Dedifferentiated amniotic fluid mesenchymal stem cell (primary cell): ENCODE measurements at regions not wholly inside any gene's neighbourhood (a gene's known extent, or its start where the extent isn't known, plus 50 kb on each side); places are given as distances from the start of the nearest gene placed in this dataset.

Source experiments
- DNase-seq: peaks from one replicate; pipeline ENCODE4 v3.0.0-alpha.2; 2016; ENCODE audit errors: extremely low spot score

GRCh38 chr4:33149658-33150524 is 2429.7 kb downstream of the PCDH7 start:
- no peak for DNase-seq

DNA sequence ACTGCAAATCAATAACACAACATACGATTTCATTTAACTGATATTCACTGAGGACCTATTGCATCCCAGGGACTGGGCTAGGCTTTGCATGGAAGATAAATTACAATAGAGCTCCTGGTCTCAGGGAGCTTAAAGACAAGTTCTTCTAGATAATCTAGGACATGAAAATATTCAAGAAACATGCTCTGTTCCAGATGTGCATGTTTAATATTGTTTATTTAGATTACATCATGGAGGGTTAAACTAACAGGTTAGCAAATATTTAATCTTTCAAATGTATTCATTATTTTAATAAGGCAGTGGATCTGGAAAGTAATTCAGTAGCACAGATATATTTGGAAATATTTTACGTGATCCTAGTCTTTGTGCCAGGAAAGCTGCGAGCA is 2430.3 kb downstream of the PCDH7 start:
- no peak for DNase-seq

DNA sequence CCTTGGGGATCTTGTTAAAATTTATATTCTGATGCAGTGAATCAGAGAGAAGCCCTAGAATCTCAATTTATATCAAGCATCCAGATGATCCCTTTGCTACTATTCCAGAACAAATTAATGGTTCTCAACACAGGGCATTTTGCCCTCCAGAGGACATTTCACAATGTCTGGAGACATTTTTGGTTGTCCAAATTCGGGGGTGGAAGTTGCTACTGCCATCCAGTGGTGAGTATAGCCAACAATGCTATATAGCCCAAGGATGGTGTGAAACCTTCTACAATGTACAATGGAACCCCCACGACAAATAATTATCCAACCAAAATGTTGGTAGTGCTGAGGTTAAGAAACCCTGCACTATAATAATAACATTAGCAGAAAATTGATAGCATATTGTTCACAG is 2440.0 kb downstream of the PCDH7 start:
- DNase-seq: peak; percentile 47

DNA sequence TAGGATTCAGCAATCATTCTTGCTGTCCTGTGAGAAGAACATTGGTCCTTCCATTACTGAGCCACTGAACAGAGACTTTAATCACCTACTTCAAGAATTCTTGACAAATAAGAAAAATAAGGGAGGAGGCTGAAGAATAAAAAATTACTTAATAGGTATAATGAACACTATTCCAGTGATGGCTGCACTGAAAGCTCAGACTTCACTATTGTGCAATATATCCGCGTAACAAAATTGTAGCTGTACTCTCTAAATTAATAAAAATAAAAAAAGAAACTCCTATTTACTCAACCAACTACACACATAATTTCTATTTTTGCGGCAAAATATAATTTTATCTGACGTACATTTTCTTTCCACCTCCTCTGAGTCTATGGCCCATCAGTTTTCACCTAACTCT is 2441.0 kb downstream of the PCDH7 start:
- no peak for DNase-seq

DNA sequence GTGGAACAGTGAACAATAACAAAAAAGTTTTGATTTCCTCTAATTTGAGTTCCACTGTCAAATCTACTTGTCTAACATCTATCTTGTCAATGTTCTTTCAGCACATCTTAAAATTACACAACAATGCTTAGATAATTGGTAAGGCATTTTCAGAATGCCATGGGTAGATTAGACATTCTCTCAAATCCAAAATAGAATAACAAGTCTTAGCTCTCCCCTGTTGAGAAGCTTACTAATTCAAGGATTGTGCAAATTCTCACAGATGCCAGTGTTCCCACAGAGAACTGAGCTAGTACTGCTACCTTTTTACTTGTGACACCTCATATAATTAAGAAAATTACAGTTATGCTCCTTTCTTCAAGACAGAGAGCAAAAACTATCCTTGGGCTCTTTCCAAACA is 2442.0 kb downstream of the PCDH7 start:
- DNase-seq: no peak

- no peak for DNase-seq
Measured at GRCh38 chr4:33171873-33172525, 2451.8 kb downstream of the PCDH7 start.

DNA sequence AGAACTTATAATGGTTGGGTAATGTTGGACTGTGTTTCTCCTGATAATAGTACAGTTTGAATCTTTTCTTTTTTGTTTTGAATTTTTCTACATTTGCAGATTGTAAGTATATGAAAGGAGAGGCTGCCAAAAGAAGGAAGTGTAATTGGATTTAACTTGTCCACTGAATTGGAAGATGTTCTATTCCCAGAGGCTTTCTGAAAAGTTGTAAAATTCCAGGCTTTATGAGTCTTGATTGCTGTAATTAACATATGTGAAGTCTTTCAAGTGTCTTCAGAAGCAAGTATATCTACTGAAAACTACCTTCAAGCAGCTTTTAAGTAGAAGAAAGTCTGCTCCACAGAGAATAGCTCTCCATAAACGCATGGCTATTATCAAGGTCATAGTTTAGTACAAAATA is 2456.4 kb downstream of the PCDH7 start:
- no peak for DNase-seq

- DNase-seq: no peak
Measured at GRCh38 chr4:33184657-33185290, 2464.6 kb downstream of the PCDH7 start.

DNA sequence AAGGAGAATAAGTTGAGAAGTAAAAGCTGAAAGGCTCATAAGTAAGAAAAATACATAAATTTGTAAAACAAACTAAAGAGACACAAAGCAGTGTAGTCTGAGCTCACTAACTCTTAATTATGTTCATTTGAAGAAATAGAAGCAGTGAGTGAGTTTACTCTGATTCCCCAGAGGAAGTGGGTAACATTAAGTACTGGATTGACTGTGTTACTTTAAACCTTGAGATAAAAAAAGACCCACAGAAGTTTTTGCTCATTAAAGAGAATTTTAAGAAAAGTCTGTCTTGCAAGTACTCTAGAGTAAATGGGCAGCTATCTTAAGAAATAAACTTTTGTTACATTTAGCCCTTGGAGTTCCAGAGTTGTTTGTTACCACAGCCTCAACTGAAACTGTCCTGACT is 2466.9 kb downstream of the PCDH7 start:
- DNase-seq: no peak

DNA sequence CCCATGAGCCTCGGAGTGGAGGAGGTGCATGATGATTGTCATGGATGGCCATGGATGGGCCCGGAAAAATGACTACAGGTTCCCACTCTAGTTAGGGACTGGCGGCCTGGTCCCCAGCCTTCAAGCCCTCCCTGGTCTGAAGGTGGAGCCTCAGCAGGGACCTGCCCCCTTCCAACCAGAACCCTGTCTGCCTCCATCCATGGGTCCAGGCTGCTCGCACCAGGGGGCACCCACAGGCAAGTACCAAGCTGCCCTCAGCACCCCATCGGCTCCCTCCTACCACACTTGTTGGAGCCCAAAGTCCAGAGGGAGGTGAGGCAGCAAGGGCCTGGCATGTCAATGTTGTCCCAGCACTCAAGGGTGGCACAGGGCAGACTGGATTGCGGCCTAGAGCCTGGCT is 2468.6 kb downstream of the PCDH7 start:
- DNase-seq: no peak

- no peak for DNase-seq
Measured at GRCh38 chr4:33189169-33189568, 2469.0 kb downstream of the PCDH7 start.

DNA sequence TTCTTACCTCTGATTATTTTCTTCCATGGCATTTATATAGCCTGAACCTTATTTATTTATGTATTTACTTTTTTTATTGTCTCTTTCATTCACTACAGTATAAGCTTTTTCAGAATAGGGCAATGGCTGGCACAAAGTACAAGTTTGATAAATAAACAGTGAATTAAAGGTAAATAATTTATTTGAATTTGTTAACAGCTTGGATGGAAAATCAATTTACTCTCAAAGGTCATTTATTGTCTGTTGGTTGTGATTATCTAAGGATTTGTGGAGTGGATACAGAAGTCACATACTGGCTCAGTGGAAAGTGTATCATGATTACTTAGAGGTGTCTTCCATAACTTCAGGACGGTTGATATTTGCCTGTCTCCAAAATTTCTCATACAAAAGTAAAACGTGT is 2472.9 kb downstream of the PCDH7 start:
- DNase-seq: no peak

- DNase-seq: no peak
Measured at GRCh38 chr4:33200377-33200776, 2480.2 kb downstream of the PCDH7 start.

GRCh38 chr4:33218238-33218637 is 2498.1 kb downstream of the PCDH7 start:
- no peak for DNase-seq

- no peak for DNase-seq
Measured at GRCh38 chr4:33226133-33226532, 2506.0 kb downstream of the PCDH7 start.

GRCh38 chr4:33226783-33227182 is 2506.6 kb downstream of the PCDH7 start:
- DNase-seq: no peak

GRCh38 chr4:33255094-33255493 is 2534.9 kb downstream of the PCDH7 start:
- no peak for DNase-seq

DNA sequence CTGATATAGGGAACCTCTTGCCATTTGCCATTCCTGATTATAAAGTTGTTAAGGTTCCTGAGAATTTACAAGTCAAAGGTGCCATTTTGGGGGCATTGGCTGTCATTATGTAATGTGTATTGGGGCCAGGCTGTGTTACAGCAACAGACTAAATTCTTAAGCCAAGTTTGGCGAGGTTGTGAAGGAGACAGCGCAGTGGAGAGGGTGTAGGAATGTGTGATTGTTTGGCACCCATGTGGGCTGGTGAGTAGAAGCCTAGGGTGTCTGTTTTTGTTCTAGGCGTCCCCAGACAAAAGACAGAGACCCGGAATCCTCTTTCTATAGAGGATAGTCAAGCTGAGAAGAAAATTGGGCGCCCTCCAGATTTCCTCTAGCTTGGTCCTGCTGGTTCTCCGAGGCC is 2535.3 kb downstream of the PCDH7 start:
- DNase-seq: no peak

DNA sequence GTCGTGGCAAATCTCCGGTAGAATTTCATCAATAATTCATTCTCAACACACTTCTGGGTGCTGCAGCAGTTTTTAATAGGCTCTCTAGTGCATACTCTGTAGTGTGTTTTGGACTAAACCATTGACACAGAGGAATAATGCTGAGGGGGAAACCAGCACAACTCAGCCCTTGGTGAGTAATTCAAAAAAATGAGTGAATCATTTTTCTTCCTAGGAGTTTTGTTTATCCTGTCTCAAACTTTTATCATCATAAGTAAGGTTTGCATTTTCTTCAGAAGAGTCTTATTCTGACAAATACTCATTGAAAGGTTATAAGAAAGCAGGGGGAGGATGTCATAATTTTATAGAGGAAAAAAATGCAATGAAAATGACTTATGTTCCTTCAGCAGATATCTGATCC is 2542.7 kb downstream of the PCDH7 start:
- DNase-seq: peak; percentile 29

DNA sequence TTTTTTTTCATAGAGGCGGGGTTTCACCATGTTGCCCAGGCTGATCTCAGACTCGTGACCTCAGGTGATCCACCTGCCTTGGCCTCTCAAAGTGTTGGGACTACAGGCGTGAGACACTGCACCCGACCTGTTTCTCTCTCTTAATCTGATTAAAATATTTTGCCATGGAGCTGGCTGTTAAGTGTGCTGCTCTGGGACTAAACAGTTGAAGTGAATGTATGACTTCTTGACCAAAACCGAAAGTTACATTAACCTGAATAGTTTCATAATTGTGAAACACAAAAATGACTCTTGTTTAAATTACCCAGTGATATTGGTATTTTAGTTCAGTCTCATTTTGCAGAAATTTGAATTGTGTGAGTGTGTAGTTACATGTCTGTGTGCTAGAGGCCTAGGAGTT is 2548.6 kb downstream of the PCDH7 start:
- DNase-seq: no peak

DNA sequence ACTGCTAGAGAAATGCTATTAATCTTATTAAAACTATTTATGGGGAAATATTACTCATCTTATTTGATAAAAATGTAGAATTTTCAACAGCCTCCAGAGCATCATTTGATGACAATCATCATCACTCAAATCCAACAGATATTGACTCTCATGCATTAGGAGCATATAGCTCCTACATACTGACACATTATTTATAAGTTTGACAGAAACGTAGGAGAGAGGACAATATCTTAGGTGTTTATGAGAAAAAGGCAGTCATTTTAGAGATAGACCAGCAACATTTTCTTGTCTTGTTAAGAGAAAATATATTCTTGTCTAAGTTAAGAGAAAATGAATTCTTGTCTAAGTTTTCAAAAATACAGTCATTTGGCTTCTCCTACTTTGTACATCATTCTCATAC is 2550.2 kb downstream of the PCDH7 start:
- no peak for DNase-seq

DNA sequence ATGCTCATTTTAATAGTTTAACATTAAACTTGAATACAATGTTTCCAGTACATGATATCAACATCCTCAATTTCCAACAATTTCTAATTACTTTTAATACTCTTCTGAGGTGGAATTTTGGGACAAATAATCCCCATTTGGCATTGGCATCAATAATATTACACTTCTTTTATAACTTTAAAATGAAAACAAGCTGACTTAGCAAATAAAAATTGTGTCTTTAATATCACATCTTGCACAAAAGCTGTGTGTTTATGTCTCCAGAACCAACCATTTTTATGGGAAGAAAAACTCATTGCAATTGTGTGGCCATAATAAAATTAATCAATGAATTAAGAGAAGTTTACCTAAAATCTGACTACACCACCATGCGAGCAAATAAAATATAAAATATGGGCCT is 2552.6 kb downstream of the PCDH7 start:
- no peak for DNase-seq

DNA sequence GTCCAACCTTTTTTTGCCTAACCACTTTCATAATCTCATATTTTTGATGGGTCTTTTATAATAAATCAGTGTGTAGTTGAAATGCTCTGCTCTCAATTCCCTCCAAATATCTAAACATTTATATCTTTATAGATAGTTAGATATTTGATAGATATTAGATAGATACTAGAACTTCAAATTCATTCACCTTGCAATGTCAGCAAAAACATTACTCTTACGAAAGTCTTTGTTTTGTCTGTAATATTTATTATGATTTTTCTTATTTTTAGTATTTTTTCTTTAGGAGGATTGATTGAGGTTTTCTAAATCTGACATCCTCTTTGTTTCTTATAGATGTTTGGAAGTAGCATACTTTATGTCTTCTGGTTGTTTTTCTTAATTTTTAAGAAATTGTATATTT is 2563.6 kb downstream of the PCDH7 start:
- no peak for DNase-seq
